Adrenal gland (tissue), 9 donors: ENCODE measurements at regions not wholly inside any gene's neighbourhood (a gene's known extent, or its start where the extent isn't known, plus 50 kb on each side); places are given as distances from the start of the nearest gene placed in this dataset.

Experiments
- DNase-seq, 7 donors: peaks; one replicate each; pipeline ENCODE4 v3.0.0-alpha.2; 2019 to 2020
- H3K27ac ChIP-seq, 5 donors: fragments of 200-600 bp; sonication (generic) in 4 of 5; 1 replicate in 3 of 5; 2 replicates in 2 of 5; pipeline versions ENCODE4 v1.5.1 to v1.8.0; 2016 to 2020; ENCODE audit warnings: mild to moderate bottlenecking in 1 of 5
- H3K27me3 ChIP-seq: fragments of 200-600 bp; 2 replicates; pipeline ENCODE4 v1.8.0; 2021
- H3K36me3 ChIP-seq, 2 donors: fragments of 200-600 bp; replicated peaks in 1 of 2; 1 replicate in 1 of 2; 2 replicates in 1 of 2; pipeline versions ENCODE4 v1.5.1 to v1.8.0; 2018 to 2022
- H3K4me1 ChIP-seq, 2 donors: fragments of 200-600 bp; replicated peaks in 1 of 2; 1 replicate in 1 of 2; 2 replicates in 1 of 2; pipeline versions ENCODE4 v1.5.1 to v1.8.0; 2018 to 2021
- H3K4me3 ChIP-seq, 4 donors: fragments of 200-600 bp; sonication (generic) in 3 of 4; one replicate each; pipeline ENCODE4 v1.5.1; 2016 to 2018
- H3K9me3 ChIP-seq, 3 donors: fragments of 200-600 bp; sonication (generic) in 1 of 3; replicated peaks in 1 of 3; 1 replicate in 2 of 3; 2 replicates in 1 of 3; pipeline versions ENCODE4 v1.5.1 to v1.8.0; 2016 to 2021
- POLR2A ChIP-seq, 2 donors: fragments of 450-650 bp; IDR thresholded peaks; one replicate each; pipeline ENCODE4 v1.6.1; 2017; ENCODE audit warnings: antibody characterized with exemption in 2 of 2, mild to moderate bottlenecking in 2 of 2, moderate library complexity in 1 of 2
- WGBS, 4 donors: extraction: QIAGEN DNeasy Blood & Tissue Kit in 2 of 4; methylation state at CpG; one replicate each; pipeline versions ENCODE4 v1.1.5 to v1.1.7; 2013 to 2017; 5-methylcytosine and 5-hydroxymethylcytosine counted together
- intact Hi-C, 2 donors: fragments of 100-400 bp; cut with DNase I; formaldehyde crosslinking; loops; one replicate each; pipeline versions ENCODE4 v1.14.1 to v1.15.0; 2022 to 2023
- TF ChIP-seq, protein P1 (sequence below), 6 experiments: fragments of 450-650 bp in 4 of 6; fragments of 200-600 bp in 2 of 6; sonication (generic) in 1 of 6; IDR thresholded peaks; 1 replicate in 5 of 6; 2 replicates in 1 of 6; pipeline versions ENCODE4 v1.5.1 to v1.8.0; 2016 to 2021; ENCODE audit warnings: antibody characterized with exemption in 6 of 6, mild to moderate bottlenecking in 2 of 6, moderate library complexity in 1 of 6
- donor health status: healthy with polysubstance abuse.
- donor health status: Bipolar disorder and iron deficiency.
- donor health status: DM: yes; HTN: yes; CAD: no.
- donor health status: DM: no; HTN: no; CAD: no.
- donor health status: DM: no; HTN: no; CAD: no.

- H3K4me3 ChIP-seq: no peak overlapping the region
- DNase-seq: no peak
- H3K27me3 ChIP-seq: no peaks in the 10 kb centered on the region
- intact Hi-C loops: no loop called here
- TF ChIP-seq, protein P1, sequence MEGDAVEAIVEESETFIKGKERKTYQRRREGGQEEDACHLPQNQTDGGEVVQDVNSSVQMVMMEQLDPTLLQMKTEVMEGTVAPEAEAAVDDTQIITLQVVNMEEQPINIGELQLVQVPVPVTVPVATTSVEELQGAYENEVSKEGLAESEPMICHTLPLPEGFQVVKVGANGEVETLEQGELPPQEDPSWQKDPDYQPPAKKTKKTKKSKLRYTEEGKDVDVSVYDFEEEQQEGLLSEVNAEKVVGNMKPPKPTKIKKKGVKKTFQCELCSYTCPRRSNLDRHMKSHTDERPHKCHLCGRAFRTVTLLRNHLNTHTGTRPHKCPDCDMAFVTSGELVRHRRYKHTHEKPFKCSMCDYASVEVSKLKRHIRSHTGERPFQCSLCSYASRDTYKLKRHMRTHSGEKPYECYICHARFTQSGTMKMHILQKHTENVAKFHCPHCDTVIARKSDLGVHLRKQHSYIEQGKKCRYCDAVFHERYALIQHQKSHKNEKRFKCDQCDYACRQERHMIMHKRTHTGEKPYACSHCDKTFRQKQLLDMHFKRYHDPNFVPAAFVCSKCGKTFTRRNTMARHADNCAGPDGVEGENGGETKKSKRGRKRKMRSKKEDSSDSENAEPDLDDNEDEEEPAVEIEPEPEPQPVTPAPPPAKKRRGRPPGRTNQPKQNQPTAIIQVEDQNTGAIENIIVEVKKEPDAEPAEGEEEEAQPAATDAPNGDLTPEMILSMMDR (IDR thresholded peaks at IDR 0.05): no peak
- no peak for TF ChIP-seq POLR2A (IDR thresholded peaks at IDR 0.05)
- whole genome bisulfite sequencing, 4 donors: 72 to 91% (median 85%) methylated on average over 3 to 5 of the region's 5 CpGs
- H3K4me1 ChIP-seq: no peaks in the 10 kb centered on the region
- H3K9me3 ChIP-seq: no peaks in the 10 kb centered on the region
- no peak overlapping the region for H3K27ac ChIP-seq
- no peaks in the 10 kb centered on the region for H3K36me3 ChIP-seq
These were observed 267.5 kb downstream of the ANKRD50 start for GRCh38 chr4:124445071-124445470.

GRCh38 chr4:124449881-124450280, 262.7 kb downstream of the ANKRD50 start:
- WGBS, 4 donors: 84 to 89% (median 86%) methylated on average over 1 of the region's 1 CpG
- Histone ChIP-seq H3K4me3 (no peak overlapping the region), H3K27me3 (no peaks in the 10 kb centered on the region), H3K4me1 (no peaks in the 10 kb centered on the region), H3K9me3 (no peaks in the 10 kb centered on the region), H3K36me3 (no peaks in the 10 kb centered on the region), H3K27ac (no peak overlapping the region)
- intact Hi-C loops: no loop called here
- TF ChIP-seq POLR2A (IDR thresholded peaks at IDR 0.05): no peak
- TF ChIP-seq, protein P1 (IDR thresholded peaks at IDR 0.05): no peak
- no peak for DNase-seq

DNA sequence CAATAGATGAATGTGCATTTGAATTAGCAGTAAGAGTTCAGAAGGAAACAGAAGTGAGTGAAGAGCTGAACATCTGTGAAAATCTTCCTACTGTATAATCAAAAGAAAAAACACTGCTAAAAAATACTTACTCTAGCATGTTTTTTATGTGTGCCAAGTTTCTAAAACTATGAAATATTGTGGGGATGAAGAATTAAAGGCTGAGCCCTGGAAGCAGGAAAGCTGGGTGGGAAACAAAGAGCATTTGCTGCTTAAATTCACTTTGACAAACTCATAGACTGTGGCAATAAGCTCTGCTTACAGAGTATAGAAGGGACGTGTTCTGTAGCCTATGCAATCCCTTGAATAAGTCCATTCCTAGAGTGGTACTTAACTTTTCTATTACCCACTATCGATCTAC, 261.7 kb downstream of the ANKRD50 start:
- no peak overlapping the region for H3K27ac ChIP-seq
- H3K9me3 ChIP-seq: no peaks in the 10 kb centered on the region
- no peaks in the 10 kb centered on the region for H3K4me1 ChIP-seq
- no peak for TF ChIP-seq POLR2A (IDR thresholded peaks at IDR 0.05)
- TF ChIP-seq, protein P1 (IDR thresholded peaks at IDR 0.05): no peak
- no peak overlapping the region for H3K4me3 ChIP-seq
- no peak for DNase-seq
- intact Hi-C loops: no loop called here
- no peaks in the 10 kb centered on the region for H3K36me3 ChIP-seq
- H3K27me3 ChIP-seq: no peaks in the 10 kb centered on the region
- 67 to 81% (median 74%) methylated on average over 2 of the region's 2 CpGs for WGBS, 4 donors

- Histone ChIP-seq H3K27me3 (no peaks in the 10 kb centered on the region), H3K27ac (no peak overlapping the region), H3K9me3 (no peaks in the 10 kb centered on the region), H3K36me3 (no peaks in the 10 kb centered on the region), H3K4me1 (no peaks in the 10 kb centered on the region), H3K4me3 (no peak overlapping the region)
- intact Hi-C loops: no loop called here
- WGBS, 4 donors: 80 to 93% (median 89%) methylated on average over 2 of the region's 2 CpGs
- TF ChIP-seq, protein P1 (IDR thresholded peaks at IDR 0.05): no peak
- TF ChIP-seq POLR2A (IDR thresholded peaks at IDR 0.05): no peak
- DNase-seq: no peak
These were observed 257.7 kb downstream of the ANKRD50 start for GRCh38 chr4:124454772-124455270.
